Activated CD4-positive, CD25-positive, alpha-beta regulatory T cell (primary cell): ENCODE measurements at regions not wholly inside any gene's neighbourhood (a gene's known extent, or its start where the extent isn't known, plus 50 kb on each side); places are given as distances from the start of the nearest gene placed in this dataset.
"Not testable (repeated sequence)": the region's sequence is repeated elsewhere in the genome, so short reads cannot be mapped to it uniquely, and the experiment has no call there.

Experiments
- DNase-seq, 4 experiments: peaks; one replicate each; lab custom pipeline; 2025; lab: John Stamatoyannopoulos, UW

DNA sequence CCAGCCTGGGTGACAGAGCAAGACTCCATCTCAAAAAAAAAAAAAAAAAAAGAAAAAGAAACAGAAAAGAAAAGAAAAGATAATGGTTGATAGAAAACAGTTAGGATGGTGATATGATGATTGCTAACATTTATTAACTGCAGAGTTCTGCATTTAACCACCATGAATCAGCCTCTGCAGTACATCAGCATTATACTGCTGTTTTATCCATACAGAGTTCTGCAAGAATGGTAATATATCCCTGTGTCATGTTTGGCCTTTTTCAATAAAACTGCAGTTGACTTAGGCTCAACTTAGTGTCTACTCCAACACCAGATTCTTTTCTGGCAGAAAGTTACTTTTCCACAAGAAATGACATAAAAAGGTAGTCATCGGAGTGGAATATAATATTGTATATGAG lies 62.6 kb downstream of the DUSP6 start:
- no peak for DNase-seq

DNA sequence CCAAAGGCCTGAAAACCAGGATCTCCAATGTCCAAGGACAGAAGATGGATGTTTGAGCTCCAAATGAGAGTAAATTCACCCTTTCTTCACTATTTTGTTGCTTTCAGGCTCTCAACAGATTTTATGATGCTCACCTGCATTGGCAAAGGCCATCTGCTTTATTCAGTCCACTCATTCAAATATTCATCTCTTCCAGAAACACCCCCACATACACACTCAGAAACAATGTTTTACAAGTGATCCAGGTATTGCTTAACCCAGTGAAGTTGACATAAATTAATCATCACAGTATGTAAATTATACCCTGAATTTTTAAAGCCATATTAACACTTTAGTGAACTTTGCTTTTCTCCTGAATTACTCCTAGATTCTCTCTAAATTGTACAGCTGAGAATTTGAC lies 63.3 kb downstream of the DUSP6 start:
- DNase-seq = no peak

DNA sequence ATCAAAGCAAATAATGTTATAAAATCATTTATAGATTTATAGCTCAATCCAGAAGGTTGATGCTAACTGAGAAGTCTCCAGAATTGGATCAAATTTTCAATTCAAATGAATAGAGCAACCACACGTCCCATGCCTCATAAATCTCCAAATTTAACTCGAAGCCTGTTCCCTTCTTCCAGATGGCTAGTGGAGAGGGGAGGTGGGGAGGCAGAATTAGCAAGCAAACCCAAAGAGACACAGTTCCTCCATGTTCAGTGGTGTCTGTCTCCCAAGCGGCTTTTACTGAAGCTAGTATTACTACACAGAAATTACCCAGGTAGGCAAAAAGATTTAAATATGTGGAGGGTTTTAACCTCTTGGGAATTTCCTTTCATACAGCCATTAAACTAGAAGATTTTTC lies 65.8 kb downstream of the DUSP6 start:
- no peak for DNase-seq

DNA sequence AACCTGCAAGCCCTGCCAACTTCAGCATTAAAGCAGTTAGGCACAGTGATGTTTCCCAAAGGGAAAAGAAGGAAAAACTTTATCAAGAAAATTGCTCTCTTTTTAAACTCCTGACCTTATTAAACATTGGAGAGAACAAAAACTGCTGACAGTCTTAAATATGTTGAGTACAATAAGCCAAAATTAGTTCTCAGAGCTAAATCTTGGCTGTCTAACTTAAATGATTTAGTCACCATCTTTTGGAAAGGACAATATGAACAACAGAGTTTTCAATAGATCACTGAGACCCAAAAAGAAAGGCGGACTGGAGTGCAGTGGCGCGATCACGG lies 70.8 kb downstream of the DUSP6 start:
- DNase-seq = no peak

DNA sequence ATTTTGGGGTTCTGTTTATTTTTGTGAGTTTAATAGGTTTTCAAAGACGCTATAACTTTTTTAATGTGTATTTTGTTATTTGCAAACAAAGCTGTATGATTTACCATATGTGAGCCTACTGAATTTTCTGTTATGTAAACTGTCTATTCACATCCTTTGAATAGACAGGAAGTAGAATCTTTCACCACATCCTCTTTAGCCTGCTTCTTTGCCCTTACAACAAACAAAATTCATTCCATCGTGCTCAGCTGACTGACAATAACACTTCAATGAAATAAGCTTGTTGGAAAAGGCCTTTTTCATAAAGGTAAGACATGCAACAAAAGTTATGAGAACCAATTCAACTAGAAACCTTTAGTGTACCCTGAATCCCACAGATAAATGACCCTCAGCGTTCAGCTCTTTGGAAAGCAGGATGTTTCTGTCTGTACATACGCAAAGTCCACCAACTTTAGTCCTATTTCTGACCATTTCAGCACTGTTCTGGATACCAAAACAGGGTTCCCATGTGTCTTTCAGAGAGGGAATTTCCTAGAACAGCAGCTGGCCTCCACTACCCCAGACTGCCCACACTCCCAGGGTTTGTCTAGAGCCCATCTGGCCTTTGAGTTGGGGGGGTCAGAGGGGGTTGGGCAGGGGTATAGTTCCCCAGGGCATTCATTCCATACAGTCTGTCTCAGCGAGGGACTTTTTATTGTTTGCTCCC lies 71.3 kb downstream of the DUSP6 start:
- DNase-seq = no peak

DNA sequence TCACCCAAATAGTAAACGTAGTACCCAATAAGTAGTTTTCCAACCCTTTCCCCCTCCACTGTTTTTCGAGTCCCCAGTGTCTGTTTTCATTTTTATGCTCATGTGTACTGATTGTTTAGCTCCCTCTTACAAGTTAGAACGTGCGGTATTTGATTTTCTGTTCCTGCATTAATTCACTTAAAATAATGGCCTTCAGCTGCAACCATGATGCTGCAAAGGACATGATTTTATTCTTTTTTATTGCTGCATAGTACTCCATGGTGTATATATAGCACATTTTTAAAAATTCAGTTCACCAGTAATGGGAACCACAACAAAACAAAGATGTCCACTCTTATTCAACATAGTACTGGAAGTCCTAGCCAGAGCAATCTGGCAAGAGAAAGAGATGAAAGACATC lies 72.8 kb downstream of the DUSP6 start:
- DNase-seq = no peak

DNA sequence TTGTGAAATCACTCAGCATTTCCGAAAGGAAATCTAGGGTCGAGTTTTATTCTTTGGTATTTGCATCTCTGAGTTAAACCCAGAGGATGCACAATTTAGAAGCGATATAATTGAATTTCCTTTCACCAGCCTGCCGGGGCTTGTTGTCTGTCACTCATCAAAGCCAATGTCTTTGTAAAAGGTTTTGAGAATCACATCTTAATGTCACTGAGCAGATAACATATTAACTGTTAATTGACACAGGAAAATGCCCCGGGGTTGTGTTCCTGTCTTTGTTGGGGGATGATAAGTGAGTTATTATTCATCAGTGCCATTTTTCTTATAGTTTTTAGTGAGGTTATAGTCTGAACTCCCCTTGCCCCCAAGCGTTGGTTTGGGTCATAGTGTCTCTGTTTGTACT lies 73.4 kb downstream of the DUSP6 start:
- DNase-seq = no peak

DNA sequence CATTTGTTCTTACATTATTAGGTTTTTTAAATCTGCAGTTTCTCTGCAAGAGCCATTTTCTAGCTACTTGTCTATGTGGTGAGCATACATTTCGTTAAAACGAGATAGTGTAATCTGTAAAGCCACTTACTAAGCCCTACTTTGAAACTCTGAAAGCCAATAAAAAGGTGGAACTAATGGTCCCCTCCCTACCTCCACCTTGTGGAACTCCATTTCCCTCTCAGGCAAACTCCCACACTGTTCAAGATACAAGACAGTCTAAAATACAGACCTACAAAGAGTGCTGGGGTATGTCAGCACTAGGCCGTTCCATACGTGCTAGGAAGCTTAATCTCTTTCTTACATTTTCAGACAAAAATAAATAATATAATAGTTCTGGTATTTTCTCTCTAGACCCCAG lies 74.1 kb downstream of the DUSP6 start:
- DNase-seq = no peak

DNA sequence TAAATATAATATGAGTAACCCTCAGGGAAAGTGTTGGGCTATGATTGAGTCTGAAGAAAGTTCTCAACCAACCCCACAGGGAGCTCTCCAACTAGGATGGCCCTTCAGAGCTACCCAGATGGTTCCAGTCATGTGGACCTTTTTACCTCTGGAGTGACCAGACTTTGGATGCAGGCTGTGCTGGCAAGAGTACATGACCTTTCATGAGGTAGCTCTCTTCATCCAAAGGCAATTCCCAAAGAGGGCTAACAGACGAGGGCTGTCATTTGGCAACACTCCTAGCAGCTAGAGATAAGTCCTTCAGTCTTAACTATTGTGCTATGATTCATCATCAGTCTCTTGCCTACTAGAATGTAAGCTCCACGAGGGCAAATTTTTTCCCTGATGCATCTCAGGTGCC lies 75.4 kb downstream of the DUSP6 start:
- DNase-seq = no peak

DNA sequence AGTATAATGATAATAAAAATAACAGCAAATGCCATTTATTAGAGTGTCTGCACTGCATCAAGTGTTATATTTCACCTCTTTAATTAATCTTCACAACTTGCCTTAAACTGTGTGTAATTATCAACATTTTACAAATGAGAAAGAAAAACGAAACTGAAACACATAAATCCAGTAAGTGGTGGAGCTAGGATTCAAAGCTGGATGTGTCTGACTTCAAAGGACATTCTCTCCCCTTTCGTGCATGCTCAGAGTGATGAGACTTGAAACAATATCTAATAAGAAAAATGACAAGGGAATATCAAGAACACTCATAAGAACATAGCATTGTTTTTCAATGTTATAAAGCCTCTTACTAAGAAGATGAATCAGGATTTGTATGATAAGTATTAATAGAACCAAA lies 78.8 kb downstream of the DUSP6 start:
- DNase-seq = no peak

DNA sequence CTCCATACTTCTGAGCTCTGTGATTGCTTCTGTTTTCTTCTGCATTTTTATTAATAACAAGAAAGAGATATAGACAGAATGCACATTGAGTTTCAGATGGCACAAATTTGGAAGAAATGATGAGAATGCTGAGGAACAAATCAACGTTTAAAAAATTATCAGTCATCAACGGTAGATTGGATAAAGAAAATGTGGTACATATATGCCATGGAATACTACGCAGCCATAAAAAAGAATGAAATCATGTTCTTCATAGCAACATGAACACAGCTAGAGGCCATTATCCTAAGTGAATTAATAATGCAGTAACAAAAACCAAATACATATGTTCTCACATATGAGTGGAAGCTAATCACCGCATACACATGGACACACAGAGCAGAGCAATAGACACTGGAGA lies 81.8 kb downstream of the DUSP6 start:
- DNase-seq = no peak

DNA sequence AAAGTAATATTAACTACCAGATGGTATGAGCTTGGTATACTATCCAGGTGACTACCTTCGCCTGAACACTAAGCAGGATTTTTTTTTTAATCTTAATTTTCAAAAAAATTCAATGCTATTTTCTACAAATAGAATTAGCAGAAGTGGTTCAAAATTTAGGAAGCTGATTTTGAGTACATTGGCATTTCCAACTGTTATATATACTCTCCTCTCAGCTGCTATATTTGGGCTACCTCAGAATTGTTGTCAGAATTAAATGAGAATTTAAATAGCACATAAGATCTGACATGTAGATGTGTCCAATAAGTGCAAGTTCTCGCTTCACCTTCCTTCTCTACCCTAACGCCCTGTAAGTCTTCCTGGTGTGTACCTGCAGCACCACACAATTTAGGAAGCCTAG lies 83.1 kb downstream of the DUSP6 start:
- DNase-seq = no peak

DNA sequence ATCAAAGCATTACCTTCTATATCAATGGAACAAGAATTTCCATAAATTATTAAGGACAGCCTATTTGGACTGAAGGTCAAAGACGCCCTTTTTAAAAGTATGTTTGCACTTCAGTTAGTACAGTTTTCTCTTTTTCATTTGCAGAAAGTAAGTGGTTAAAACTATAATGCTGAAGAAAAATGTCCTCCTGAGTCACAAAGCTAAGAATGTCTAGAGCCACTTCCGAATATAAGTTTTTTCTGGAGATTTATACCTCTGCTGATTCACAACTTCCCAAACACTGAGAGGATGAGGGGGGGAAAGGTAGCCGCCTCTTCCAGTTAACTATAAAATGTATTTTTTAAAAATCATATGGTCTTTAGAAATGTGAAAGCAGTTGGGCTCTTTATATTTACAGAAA lies 84.9 kb downstream of the DUSP6 start:
- DNase-seq = no peak

DNA sequence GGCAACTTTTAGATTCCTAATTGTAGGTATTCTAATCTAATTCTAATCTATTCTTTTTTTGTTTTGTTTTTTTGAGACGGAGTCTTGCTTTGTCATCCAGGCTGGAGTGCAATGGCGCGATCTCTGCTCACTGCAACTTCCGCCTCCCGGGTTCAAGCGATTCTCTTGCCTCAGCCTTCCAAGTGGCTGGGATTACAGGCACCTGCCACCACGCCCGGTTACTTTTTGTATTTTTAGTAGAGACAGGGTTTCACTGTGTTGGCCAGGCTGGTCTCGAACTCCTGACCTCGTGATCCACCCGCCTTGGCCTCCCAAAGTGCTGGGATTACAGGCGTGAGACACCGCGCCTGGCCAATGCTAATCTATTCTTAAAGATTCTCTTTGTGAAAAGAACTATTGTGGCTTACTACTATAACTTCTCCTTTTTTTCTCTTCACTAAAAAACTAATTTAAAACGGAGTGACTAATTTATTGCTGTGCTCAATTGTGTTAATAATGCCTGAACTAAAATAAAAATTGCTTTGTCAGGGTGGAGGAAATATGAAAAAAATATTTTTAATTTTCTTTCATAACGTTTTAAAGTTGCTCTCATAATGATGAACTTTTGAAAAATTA lies 85.6 kb downstream of the DUSP6 start:
- not testable (repeated sequence) for DNase-seq

DNA sequence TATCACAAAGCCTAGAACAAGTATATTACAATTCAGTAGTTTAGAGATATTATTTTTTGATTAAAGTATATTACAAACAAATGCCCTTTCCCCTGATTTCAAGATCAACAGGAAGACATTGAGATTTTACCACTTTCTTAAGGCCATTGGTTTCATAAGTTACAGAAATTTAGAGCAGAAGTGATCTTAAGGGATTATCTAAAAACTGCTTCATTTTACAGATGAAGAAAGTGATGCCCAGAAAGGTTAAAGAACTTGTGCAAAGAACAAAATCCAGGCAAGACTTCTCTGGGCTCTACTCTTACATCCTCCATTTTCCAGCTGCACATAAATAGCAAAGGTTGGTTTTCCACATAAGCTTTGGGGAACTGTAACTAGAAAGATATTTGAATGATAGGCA lies 87.5 kb downstream of the DUSP6 start:
- DNase-seq = no peak

DNA sequence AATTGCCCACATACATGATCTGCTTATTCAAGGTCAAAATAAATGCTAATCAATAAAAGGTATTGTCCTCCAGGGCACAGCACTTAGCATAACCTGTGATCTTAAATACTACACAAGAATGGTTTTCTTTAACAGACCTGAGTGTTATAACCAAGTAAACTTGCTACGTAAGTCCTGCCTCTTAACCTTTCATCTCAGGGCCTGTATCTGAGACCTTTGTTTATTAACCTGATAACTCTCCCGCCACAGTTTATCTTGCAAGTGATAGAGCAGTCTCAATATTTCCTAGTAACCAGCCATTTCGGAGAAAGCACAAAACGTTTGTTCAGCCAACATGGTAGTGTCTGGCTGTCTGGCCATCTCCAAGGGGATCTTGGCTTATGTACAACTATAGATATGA lies 88.4 kb downstream of the DUSP6 start:
- DNase-seq = no peak

DNA sequence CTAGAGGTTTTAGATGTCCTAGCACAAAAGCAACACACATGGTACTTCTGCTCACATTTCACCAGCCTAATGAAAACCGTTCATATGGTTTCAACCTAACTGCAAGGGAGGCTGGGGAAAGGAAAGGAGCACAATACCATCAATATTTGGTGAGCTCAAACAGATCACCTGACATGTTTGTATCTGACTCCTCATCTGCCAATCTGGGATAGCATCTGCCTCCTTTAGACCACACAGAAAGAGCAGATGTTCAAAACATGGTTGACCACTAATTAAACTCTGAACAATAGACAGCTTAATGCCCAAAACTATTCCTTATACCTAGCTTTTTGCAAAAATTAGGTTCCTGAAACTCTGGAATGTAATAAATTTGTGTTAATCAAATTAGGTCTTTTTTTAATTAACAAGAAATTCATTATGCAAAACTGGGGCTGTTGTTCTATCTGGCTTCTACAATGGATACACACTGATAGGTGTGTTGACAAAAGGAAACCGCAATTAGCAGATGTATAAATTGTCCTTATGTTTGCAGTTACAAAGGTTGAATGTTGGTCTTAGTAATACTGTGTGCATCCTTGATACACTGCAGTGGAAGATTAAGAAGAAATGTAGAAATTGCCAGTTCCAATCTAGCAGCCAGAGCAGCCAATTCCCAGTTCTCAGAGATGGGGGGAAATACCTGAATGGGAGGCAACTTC lies 89.3 kb downstream of the DUSP6 start:
- DNase-seq = no peak

DNA sequence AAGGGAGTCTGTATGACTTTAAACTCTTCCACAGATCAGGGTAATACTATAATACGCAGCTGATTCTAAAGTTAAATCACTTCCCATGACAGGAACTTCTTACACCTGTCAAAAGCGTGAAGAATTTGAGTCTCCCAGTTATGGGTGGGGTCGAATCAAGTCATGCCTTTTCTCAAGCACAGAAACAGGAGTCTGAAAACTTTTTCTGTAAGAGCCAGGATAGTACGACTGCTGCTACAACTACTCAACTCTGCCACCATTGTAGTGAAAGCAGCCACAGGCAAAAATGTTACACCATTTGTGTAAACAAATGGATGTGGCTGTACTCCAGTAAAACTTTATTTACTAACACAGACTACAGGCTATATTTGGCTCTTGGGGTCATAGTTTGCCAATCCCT lies 90.3 kb downstream of the DUSP6 start:
- no peak for DNase-seq

DNA sequence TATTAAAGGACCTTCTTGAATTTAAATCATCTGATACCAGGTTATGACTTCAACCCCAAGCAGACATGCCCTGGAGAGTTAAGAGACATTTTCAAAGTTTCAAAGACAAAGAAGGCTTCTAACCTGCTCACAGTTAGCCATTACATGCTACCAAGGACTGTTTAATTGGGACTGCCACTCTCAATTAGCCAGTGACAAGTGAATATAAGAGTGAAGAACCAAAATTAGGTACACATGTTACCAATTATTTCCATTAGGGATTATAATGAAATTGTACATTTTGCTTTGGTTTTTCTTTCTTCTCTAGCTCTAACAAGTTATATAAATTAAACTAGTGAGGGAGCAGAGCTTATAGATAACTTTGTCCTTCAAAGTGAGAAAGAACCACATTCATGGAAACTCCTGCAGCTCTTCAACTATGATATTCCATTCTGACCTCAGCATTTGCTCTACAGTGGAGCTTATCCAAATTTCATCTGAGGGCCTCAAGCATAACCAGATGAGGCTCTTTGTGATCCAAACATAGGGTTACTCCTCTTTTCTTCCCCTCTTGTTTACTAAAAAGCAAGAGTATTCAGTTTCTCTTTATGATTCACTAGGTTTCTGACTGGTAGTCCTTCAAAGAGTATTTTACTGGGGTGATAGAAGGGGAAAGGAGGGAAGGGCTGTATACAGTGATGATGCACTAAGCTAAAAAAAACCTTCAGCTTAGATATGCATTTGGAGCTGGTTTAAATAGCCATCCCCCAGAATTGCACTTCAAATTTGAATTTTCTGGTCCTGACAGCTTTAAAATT lies 91.3 kb downstream of the DUSP6 start:
- DNase-seq = no peak

DNA sequence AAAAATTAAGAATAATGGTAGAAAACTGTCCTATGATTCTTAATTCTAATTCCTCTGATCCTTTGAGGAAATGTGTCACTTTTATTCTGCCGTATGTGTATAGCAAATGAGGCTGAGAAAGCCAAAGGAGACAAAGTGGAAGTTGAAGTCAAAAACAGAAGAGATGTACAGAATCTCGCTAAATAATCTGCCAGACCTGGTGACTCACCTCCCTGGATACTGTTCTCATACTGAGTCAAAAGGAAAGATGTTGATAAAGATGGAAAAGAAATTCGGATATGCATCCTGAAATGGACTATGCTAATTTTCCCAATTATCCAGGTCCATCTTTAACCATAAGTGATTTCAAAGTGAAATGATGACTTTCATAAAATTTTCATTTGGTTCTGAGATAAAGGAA lies 92.5 kb downstream of the DUSP6 start:
- DNase-seq = no peak

DNA sequence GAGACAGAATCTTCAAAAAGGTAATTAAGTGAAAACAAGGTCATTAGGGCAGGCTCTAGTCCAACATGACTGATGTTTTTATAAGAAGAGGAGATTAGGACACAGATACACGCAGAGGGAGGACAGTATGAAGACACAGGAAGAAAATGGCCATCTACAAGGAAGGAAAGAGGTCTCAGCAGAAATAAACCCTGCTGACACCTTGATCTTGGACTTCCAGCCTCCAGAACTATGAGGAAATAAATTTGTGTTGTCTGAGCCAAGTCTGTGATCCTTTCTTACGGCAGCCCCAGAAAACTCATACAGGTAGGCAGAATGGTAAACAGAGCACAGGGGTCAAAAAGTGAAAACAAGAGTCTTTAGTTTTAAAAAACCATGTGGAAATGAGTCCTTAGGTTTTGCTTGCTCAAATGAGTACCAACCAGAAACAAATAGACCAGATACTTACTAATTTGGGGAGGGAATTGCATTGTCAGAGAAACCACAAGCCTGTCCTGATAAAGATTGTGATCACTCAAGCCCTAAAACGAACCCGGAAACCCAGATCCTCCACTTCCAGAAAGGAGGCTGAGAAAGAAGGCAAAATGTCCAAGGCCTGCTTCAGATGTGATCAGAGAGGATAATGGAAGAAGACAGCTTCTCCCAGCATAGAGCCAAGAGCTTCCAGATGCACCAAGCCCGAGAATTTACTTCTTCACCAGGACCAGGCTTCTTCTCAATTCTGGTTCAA lies 93.9 kb downstream of the DUSP6 start:
- no peak for DNase-seq

DNA sequence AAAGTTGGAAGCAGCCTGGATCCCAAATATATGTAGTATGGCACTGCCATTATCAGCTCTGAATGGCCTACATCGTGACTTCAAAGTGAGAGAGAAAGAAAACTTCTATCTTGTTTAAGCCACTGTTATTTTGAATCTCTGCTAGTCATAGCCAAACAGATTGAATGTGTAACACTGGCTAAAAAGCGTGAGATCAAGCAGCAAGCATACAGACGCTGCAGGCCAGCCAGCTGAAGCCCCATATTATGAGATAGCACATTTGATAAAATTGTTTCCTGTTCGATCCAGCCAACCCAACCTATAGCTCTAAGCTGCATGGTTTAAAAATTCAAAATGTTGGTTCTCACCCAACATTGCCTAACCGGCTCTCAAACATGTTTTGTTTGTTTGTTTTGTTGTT lies 95.0 kb downstream of the DUSP6 start:
- no peak for DNase-seq
